WERI-Rb-1 (cell line): ENCODE measurements at regions not wholly inside any gene's neighbourhood (a gene's known extent, or its start where the extent isn't known, plus 50 kb on each side); places are given as distances from the start of the nearest gene placed in this dataset.

Source experiments
- DNase-seq: peaks from one replicate; pipeline ENCODE4 v3.0.0-alpha.2; 2020
- H3K27ac ChIP-seq: fragments of 250-450 bp; sonication (Bioruptor Pico); 2 replicates; pipeline ENCODE4 v1.5.1; 2020; ENCODE audit warnings: mild to moderate bottlenecking, moderate library complexity
- H3K27me3 ChIP-seq: fragments of 250-450 bp; sonication (Bioruptor Pico); 2 replicates; pipeline ENCODE4 v1.5.1; 2021; ENCODE audit warnings: mild to moderate bottlenecking, low read depth, moderate library complexity; ENCODE audit not compliant: insufficient read depth, severe bottlenecking
- H3K36me3 ChIP-seq: fragments of 250-450 bp; sonication (Bioruptor Pico); 2 replicates; pipeline ENCODE4 v1.5.1; 2020; ENCODE audit warnings: mild to moderate bottlenecking, moderate library complexity
- H3K4me3 ChIP-seq: 2 replicates; pipeline ENCODE4 v1.5.1; 2011; ENCODE audit warnings: low read depth, mild to moderate bottlenecking, control low read depth, low read length
- H3K9me3 ChIP-seq: fragments of 250-450 bp; sonication (Bioruptor Pico); 2 replicates; pipeline ENCODE4 v1.5.1; 2021; ENCODE audit warnings: mild to moderate bottlenecking, moderate library complexity; ENCODE audit not compliant: severe bottlenecking
- CTCF ChIP-seq: IDR thresholded peaks from 2 replicates; pipeline ENCODE4 v1.5.1; 2011; ENCODE audit warnings: low read depth, mild to moderate bottlenecking, control low read depth, inconsistent platforms, low read length

- H3K27ac ChIP-seq = no peak overlapping the region
- peaks cover 2% of the 10 kb centered on the region for H3K27me3 ChIP-seq
Measured at GRCh38 chrX:144946666-144947065, 300.6 kb upstream of the SPANXN1 start.

More at GRCh38 chrX:144946666-144947065, 300.6 kb upstream of the SPANXN1 start:
- TF ChIP-seq CTCF = no peak
- H3K9me3 ChIP-seq = no peaks in the 10 kb centered on the region
- no peaks in the 10 kb centered on the region for H3K36me3 ChIP-seq
- no peak for DNase-seq
- H3K4me3 ChIP-seq = no peak overlapping the region
